GM23248 (cell line): ENCODE measurements at regions not wholly inside any gene's neighbourhood (a gene's known extent, or its start where the extent isn't known, plus 50 kb on each side); places are given as distances from the start of the nearest gene placed in this dataset.

Experiments used
- DNase-seq: peaks from one replicate; pipeline ENCODE4 v3.0.0-alpha.2; 2015
- H2AFZ ChIP-seq: fragments of 200-600 bp; sonication (generic); 2 replicates; pipeline ENCODE4 v1.6.1; 2016; ENCODE audit warnings: antibody characterized with exemption
- H3F3A ChIP-seq: fragments of 200-600 bp; sonication (generic); 2 replicates; pipeline ENCODE4 v1.6.1; 2016; ENCODE audit warnings: mild to moderate bottlenecking, antibody characterized with exemption, mixed run types; ENCODE audit not compliant: insufficient read depth
- H3K27ac ChIP-seq: fragments of 200-600 bp; sonication (generic); 2 replicates; pipeline ENCODE4 v1.5.1; 2016; ENCODE audit warnings: mild to moderate bottlenecking
- H3K27me3 ChIP-seq: fragments of 200-600 bp; sonication (generic); replicated peaks from 2 replicates; pipeline ENCODE4 v1.6.1; 2016; ENCODE audit warnings: mild to moderate bottlenecking; ENCODE audit not compliant: insufficient read depth
- H3K36me3 ChIP-seq: fragments of 200-600 bp; sonication (generic); 2 replicates; pipeline ENCODE4 v1.6.1; 2016; ENCODE audit warnings: low read depth, mild to moderate bottlenecking
- H3K4me1 ChIP-seq: fragments of 200-600 bp; sonication (generic); 2 replicates; pipeline ENCODE4 v1.6.1; 2016; ENCODE audit warnings: mild to moderate bottlenecking; ENCODE audit not compliant: insufficient read depth
- H3K4me2 ChIP-seq: fragments of 200-600 bp; sonication (generic); one replicate; pipeline ENCODE4 v1.6.1; 2016; ENCODE audit warnings: mild to moderate bottlenecking; ENCODE audit not compliant: unreplicated experiment
- H3K4me3 ChIP-seq: fragments of 200-600 bp; sonication (generic); 2 replicates; pipeline ENCODE4 v1.5.1; 2016; ENCODE audit warnings: mild to moderate bottlenecking
- H3K79me2 ChIP-seq: fragments of 200-600 bp; sonication (generic); 2 replicates; pipeline ENCODE4 v1.6.1; 2016; ENCODE audit warnings: mild to moderate bottlenecking; ENCODE audit not compliant: insufficient read depth
- H3K9ac ChIP-seq: fragments of 200-600 bp; sonication (generic); 2 replicates; pipeline ENCODE4 v1.6.1; 2016; ENCODE audit warnings: mild to moderate bottlenecking
- H3K9me2 ChIP-seq: fragments of 200-600 bp; sonication (generic); 2 replicates; pipeline ENCODE4 v1.6.1; 2016; ENCODE audit warnings: mixed run types, mild to moderate bottlenecking, moderate library complexity; ENCODE audit not compliant: insufficient read depth
- H3K9me3 ChIP-seq: fragments of 200-600 bp; sonication (generic); one replicate; pipeline ENCODE4 v1.6.1; 2017; ENCODE audit warnings: low read depth
- H4K20me1 ChIP-seq: fragments of 200-600 bp; sonication (generic); 2 replicates; pipeline ENCODE4 v1.6.0; 2016; ENCODE audit not compliant: insufficient read depth
- EZH2 ChIP-seq: fragments of 200-600 bp; sonication (generic); IDR thresholded peaks from 2 replicates; pipeline ENCODE4 v1.6.1; 2018; ENCODE audit warnings: antibody characterized with exemption, mild to moderate bottlenecking; ENCODE audit not compliant: insufficient read depth, poor library complexity, severe bottlenecking
- EZH2phosphoT487 ChIP-seq: fragments of 200-600 bp; sonication (generic); IDR thresholded peaks from 2 replicates; pipeline ENCODE4 v1.6.1; 2018; ENCODE audit warnings: antibody characterized with exemption, moderate library complexity, mild to moderate bottlenecking, low read depth; ENCODE audit not compliant: insufficient read depth
- WGBS, 2 experiments: methylation state at CpG; one replicate each; pipeline ENCODE4 v1.1.6; 2015 to 2017; ENCODE audit warnings: low lambda C conversion rate in 2 of 2, low coverage in 1 of 2; ENCODE audit errors: missing lambda C conversion rate in 2 of 2; 5-methylcytosine and 5-hydroxymethylcytosine counted together
- in situ Hi-C: fragments of 300-500 bp; cut with MboI; formaldehyde crosslinking; loops from 2 replicates; pipeline ENCODE4 v1.15.0; 2020

GRCh38 chr5:117872798-117873368, 1115.5 kb downstream of the DTWD2 start:
- no peak for DNase-seq
- 31 to 35% methylated on average over 4 of the region's 4 CpGs for WGBS, 2 experiments

GRCh38 chr5:117869596-117869995, 1118.8 kb downstream of the DTWD2 start:
- no peak overlapping the region for H3K4me3 ChIP-seq
- no peak overlapping the region for H3K27ac ChIP-seq
- H3K27me3 ChIP-seq: no peaks in the 10 kb centered on the region
- no peaks in the 10 kb centered on the region for H3K79me2 ChIP-seq
- H3K4me1 ChIP-seq: no peaks in the 10 kb centered on the region
- in situ Hi-C loops: no loop called here
- H2AFZ ChIP-seq: no peak overlapping the region
- H4K20me1 ChIP-seq: no peaks in the 10 kb centered on the region
- no peaks in the 10 kb centered on the region for H3K9me3 ChIP-seq
- TF ChIP-seq EZH2phosphoT487 (no peak), EZH2 (no peak)
- no peak overlapping the region for H3K4me2 ChIP-seq
- no peak for DNase-seq
- no peaks in the 10 kb centered on the region for H3K9me2 ChIP-seq
- H3F3A ChIP-seq: no peaks in the 10 kb centered on the region
- WGBS, 2 experiments: 5 to 14% methylated on average over 1 of the region's 1 CpG
- no peak overlapping the region for H3K9ac ChIP-seq
- no peaks in the 10 kb centered on the region for H3K36me3 ChIP-seq

More at GRCh38 chr5:117872798-117873368, 1115.5 kb downstream of the DTWD2 start:
- in situ Hi-C loops: no loop called here
- Histone ChIP-seq H3K9me2 (no peaks in the 10 kb centered on the region), H3K9ac (no peak overlapping the region), H3K4me1 (no peaks in the 10 kb centered on the region), H2AFZ (no peak overlapping the region), H3K79me2 (no peaks in the 10 kb centered on the region), H3K36me3 (no peaks in the 10 kb centered on the region), H3K27me3 (no peaks in the 10 kb centered on the region), H3K27ac (no peak overlapping the region), H3F3A (no peaks in the 10 kb centered on the region), H4K20me1 (no peaks in the 10 kb centered on the region), H3K4me2 (no peak overlapping the region), H3K4me3 (no peak overlapping the region), H3K9me3 (no peaks in the 10 kb centered on the region)
- TF ChIP-seq EZH2 (no peak), EZH2phosphoT487 (no peak)

DNA sequence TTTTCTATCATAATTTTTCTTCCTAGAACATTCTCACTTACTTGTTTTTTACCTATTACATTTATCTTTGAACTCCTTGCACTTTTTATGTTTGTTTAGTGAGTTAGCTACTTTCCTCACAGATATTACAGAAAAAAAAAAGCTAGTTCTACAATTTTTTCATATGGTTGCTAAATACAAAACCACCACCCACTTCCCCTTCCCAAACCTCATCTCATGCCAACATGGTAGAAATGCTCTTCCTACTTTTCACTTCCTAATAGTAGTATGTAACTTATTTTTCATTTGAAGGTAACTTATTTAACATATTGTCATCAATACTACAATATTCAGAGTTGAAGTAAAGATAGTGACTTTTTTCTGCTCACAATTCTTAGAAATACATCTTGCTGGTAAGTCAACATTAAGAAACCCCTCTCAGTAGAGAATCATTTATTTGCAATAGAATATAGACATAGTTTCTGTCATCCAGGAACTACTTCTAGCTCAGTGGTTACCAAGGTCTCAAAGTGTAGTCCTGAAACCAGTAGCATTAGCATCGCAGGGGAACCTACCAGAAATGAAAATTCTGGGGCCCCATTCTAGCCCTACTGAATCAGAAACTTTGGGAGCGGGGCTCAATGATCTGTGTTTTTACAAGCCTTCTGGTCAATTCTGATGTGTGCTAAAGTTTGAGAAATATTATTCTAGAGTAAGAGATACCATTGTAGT, 1124.6 kb downstream of the DTWD2 start:
- Histone ChIP-seq H3K4me1 (no peaks in the 10 kb centered on the region), H3K27ac (no peak overlapping the region), H3K4me2 (no peak overlapping the region)

GRCh38 chr5:117860550-117860949, 1127.8 kb downstream of the DTWD2 start:
- Histone ChIP-seq H3K36me3 (no peaks in the 10 kb centered on the region), H3K4me1 (no peaks in the 10 kb centered on the region), H3K4me3 (no peak overlapping the region), H3K27me3 (no peaks in the 10 kb centered on the region), H4K20me1 (no peaks in the 10 kb centered on the region), H3K9ac (no peak overlapping the region), H3K27ac (no peak overlapping the region), H3K9me2 (no peaks in the 10 kb centered on the region), H2AFZ (no peak overlapping the region), H3K4me2 (no peak overlapping the region), H3F3A (no peaks in the 10 kb centered on the region), H3K79me2 (no peaks in the 10 kb centered on the region), H3K9me3 (no peaks in the 10 kb centered on the region)
- WGBS, 2 experiments: 23 to 50% methylated on average over 1 of the region's 1 CpG
- DNase-seq: no peak
- TF ChIP-seq EZH2 (no peak), EZH2phosphoT487 (no peak)
- in situ Hi-C loops: no loop called here

More for the DNA sequence above, 1124.6 kb downstream of the DTWD2 start:
- no peaks in the 10 kb centered on the region for H3K27me3 ChIP-seq
- DNase-seq: no peak
- WGBS, 2 experiments: 27 to 44% methylated on average over 2 of the region's 2 CpGs
- no peaks in the 10 kb centered on the region for H3F3A ChIP-seq
- H3K36me3 ChIP-seq: no peaks in the 10 kb centered on the region
- H3K9me2 ChIP-seq: no peaks in the 10 kb centered on the region
- no peaks in the 10 kb centered on the region for H3K9me3 ChIP-seq
- no peaks in the 10 kb centered on the region for H3K79me2 ChIP-seq
- no peak overlapping the region for H2AFZ ChIP-seq
- no peak overlapping the region for H3K9ac ChIP-seq
- no peak for TF ChIP-seq EZH2phosphoT487
- no peak for TF ChIP-seq EZH2
- H4K20me1 ChIP-seq: no peaks in the 10 kb centered on the region
- in situ Hi-C loops: no loop called here
- H3K4me3 ChIP-seq: no peak overlapping the region
